ENCODE measurements at regions not wholly inside any gene's neighbourhood (a gene's known extent, or its start where the extent isn't known, plus 50 kb on each side); places are given as distances from the start of the nearest gene placed in this dataset.

DNA sequence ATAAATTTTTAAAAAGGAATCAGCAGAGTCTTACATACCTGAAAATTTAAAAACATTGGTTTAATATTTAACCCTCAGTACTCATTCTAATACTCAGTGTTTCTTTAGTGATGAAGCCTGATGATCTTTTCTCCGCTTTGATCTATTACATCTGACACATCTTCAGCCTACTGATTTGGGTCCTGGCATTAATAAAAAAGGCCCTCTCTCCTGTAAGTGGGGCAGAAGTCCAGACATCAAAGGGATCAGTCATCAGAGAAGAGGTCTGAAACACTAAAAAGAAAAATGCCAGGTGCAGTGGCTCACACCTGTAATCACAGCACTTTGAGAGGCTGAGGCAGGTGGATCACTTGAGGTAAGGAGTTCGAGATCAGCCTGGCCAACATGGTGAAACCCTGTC is 581.1 kb upstream of the LRATD1 start:
- WGBS, result 81% methylated on average over 2 of the region's 2 CpGs
- DNase-seq (ENCODE audit: low spot score in 2 of 2), result no peak
- H3K4me1 ChIP-seq, result no peaks in the 10 kb centered on the region
- H3K4me3 ChIP-seq, result no peak overlapping the region
- H3K27me3 ChIP-seq, result no peaks in the 10 kb centered on the region
- H3K9me3 ChIP-seq, result no peaks in the 10 kb centered on the region
- no peak overlapping the region for H3K27ac ChIP-seq
- H3K36me3 ChIP-seq, result no peaks in the 10 kb centered on the region
- TF ChIP-seq EP300 (IDR thresholded peaks at IDR 0.05), result no peak

DNA sequence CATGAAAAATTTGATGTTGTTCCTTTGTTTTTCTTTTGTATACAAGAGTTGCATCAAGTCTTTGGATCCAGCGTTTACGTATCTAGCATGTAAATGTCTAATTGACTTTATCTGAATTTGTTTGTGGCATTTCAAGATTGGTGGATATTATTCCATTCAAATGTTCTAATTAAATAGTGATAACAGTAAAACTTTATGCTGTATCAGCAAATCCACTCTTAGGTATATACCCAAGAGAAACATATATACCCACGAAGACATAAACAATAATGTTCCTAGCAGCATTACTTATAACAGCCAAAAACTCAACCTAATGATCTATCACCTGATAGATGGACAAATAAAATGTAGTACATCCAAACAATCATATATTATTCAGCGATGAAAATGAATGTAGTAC is 579.4 kb upstream of the LRATD1 start:
- H3K36me3 ChIP-seq, result no peaks in the 10 kb centered on the region
- TF ChIP-seq, protein P1, sequence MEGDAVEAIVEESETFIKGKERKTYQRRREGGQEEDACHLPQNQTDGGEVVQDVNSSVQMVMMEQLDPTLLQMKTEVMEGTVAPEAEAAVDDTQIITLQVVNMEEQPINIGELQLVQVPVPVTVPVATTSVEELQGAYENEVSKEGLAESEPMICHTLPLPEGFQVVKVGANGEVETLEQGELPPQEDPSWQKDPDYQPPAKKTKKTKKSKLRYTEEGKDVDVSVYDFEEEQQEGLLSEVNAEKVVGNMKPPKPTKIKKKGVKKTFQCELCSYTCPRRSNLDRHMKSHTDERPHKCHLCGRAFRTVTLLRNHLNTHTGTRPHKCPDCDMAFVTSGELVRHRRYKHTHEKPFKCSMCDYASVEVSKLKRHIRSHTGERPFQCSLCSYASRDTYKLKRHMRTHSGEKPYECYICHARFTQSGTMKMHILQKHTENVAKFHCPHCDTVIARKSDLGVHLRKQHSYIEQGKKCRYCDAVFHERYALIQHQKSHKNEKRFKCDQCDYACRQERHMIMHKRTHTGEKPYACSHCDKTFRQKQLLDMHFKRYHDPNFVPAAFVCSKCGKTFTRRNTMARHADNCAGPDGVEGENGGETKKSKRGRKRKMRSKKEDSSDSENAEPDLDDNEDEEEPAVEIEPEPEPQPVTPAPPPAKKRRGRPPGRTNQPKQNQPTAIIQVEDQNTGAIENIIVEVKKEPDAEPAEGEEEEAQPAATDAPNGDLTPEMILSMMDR (IDR thresholded peaks at IDR 0.05), result no peak
- no peak for TF ChIP-seq EP300 (IDR thresholded peaks at IDR 0.05)
- no peak for TF ChIP-seq POLR2AphosphoS5 (IDR thresholded peaks at IDR 0.05)
- TF ChIP-seq POLR2A (IDR thresholded peaks at IDR 0.05), result no peak
- no peaks in the 10 kb centered on the region for H3K27me3 ChIP-seq
- 92% methylated on average over 4 of the region's 4 CpGs for WGBS
- no peak for DNase-seq (ENCODE audit: low spot score in 2 of 2)
- no peaks in the 10 kb centered on the region for H3K4me1 ChIP-seq
- H3K9me3 ChIP-seq, result no peaks in the 10 kb centered on the region
- H3K27ac ChIP-seq, result no peak overlapping the region
- no peak overlapping the region for H3K4me3 ChIP-seq

DNA sequence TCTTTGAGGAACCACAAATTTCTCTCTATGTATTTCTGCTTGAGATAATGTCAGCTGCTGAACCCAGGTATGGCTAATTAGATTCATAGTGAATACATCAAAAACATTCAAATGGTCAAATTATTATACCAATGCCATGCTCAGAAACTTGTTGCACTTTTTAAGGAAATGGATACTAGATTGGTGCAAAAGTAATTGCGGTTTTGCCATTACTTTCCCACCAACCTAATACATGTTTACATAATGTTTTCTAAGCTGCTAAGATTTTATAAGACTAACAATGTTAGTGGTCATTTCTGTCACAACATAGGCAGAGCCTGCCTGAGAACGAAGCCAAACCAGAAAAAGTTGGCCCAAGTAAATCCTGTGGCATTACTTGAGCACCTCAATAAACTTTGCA is 568.2 kb upstream of the LRATD1 start:
- 71% methylated on average over 2 of the region's 2 CpGs for WGBS
- no peaks in the 10 kb centered on the region for H3K36me3 ChIP-seq
- DNase-seq (ENCODE audit: low spot score in 2 of 2), result no peak
- H3K27ac ChIP-seq, result no peak overlapping the region
- H3K27me3 ChIP-seq, result no peaks in the 10 kb centered on the region
- TF ChIP-seq POLR2AphosphoS5 (IDR thresholded peaks at IDR 0.05) (no peak), EP300 (IDR thresholded peaks at IDR 0.05) (no peak), POLR2A (IDR thresholded peaks at IDR 0.05) (no peak)
- TF ChIP-seq, protein P1 (IDR thresholded peaks at IDR 0.05), result no peak
- H3K9me3 ChIP-seq, result no peaks in the 10 kb centered on the region
- no peaks in the 10 kb centered on the region for H3K4me1 ChIP-seq
- no peak overlapping the region for H3K4me3 ChIP-seq

DNA sequence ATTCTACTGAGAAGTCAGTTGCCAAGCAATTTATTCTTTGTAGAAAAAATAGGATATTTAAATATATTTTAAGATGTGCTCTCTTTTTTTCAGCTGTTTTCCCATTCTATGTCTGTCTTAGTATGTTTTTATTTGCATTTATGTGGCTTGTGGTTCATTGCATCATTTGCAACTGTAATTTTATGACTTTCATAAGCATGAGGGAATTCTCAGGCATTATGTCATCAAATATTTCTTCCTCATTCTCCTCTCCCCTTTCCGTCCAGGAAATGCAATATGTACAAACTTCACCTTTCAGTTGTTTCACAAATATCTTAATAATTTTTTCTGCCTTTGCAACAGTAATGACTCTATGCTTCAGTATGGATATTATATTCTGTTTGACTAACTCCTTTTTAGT is 560.2 kb upstream of the LRATD1 start:
- Histone ChIP-seq H3K27ac (no peak overlapping the region), H3K4me3 (no peak overlapping the region), H3K4me1 (no peaks in the 10 kb centered on the region), H3K9me3 (no peaks in the 10 kb centered on the region), H3K27me3 (no peaks in the 10 kb centered on the region), H3K36me3 (no peaks in the 10 kb centered on the region)
- DNase-seq (ENCODE audit: low spot score in 2 of 2), result no peak
- TF ChIP-seq, protein P1 (IDR thresholded peaks at IDR 0.05), result no peak
- TF ChIP-seq POLR2AphosphoS5 (IDR thresholded peaks at IDR 0.05) (no peak), POLR2A (IDR thresholded peaks at IDR 0.05) (no peak), EP300 (IDR thresholded peaks at IDR 0.05) (no peak)
- 0% methylated on average over 1 of the region's 1 CpG for WGBS

DNA sequence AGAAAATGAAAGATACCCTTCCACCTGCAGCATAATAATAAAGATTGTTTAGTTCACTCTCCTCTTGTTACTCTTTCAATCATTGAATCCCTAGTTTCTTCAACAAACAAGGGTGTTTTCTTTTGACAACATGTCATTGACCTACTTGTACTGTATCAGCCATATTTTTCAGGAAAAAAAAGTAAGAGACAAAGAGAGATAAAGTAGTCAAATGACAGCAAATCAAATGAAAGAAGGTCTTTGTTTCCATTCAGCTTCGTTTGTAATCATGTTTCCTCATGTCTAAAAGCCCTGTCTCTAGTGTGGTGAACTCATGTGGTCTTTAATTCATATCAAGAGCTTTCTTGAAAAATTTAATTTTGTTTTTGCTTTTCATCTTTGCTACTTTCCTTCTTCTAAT is 557.8 kb upstream of the LRATD1 start:
- Histone ChIP-seq H3K9me3 (no peaks in the 10 kb centered on the region), H3K27me3 (no peaks in the 10 kb centered on the region), H3K4me3 (no peak overlapping the region), H3K27ac (no peak overlapping the region), H3K36me3 (no peaks in the 10 kb centered on the region), H3K4me1 (no peaks in the 10 kb centered on the region)
- TF ChIP-seq POLR2AphosphoS5 (IDR thresholded peaks at IDR 0.05), result no peak
- no peak for TF ChIP-seq POLR2A (IDR thresholded peaks at IDR 0.05)
- TF ChIP-seq EP300 (IDR thresholded peaks at IDR 0.05), result no peak
- TF ChIP-seq, protein P1 (IDR thresholded peaks at IDR 0.05), result no peak
- no peak for DNase-seq (ENCODE audit: low spot score in 2 of 2)
- 15% methylated on average over 1 of the region's 1 CpG for WGBS

DNA sequence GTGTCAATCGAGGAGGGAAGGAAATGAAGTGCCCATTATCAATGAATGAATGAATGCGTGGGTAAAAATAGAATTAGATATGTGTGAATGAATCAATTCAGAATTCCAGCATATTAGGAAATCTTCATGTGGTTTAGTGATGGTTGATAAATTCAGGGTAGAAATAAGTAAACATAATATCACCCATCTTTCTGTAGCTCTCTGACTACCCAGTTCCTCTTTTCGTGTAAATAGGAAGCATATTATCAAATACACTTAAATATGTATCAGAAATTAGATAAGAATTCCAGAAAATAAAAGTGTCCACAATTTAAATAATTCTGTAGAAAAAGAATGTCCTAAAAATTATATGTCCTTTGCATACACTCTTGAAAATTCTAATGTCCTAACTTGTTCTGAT is 552.9 kb upstream of the LRATD1 start:
- Histone ChIP-seq H3K4me3 (no peak overlapping the region), H3K27ac (no peak overlapping the region), H3K27me3 (no peaks in the 10 kb centered on the region), H3K9me3 (no peaks in the 10 kb centered on the region), H3K36me3 (no peaks in the 10 kb centered on the region), H3K4me1 (no peaks in the 10 kb centered on the region)
- DNase-seq (ENCODE audit: low spot score in 2 of 2), result no peak
- TF ChIP-seq POLR2A (IDR thresholded peaks at IDR 0.05) (no peak), EP300 (IDR thresholded peaks at IDR 0.05) (no peak), POLR2AphosphoS5 (IDR thresholded peaks at IDR 0.05) (no peak)
- TF ChIP-seq, protein P1 (IDR thresholded peaks at IDR 0.05), result no peak
- 84% methylated on average over 3 of the region's 3 CpGs for WGBS

Data from suprapubic skin (tissue), 4 donors.